IgD-negative memory B cell (primary cell): ENCODE measurements at regions not wholly inside any gene's neighbourhood (a gene's known extent, or its start where the extent isn't known, plus 50 kb on each side); places are given as distances from the start of the nearest gene placed in this dataset.
"Not testable (repeated sequence)": the region's sequence is repeated elsewhere in the genome, so short reads cannot be mapped to it uniquely, and the experiment has no call there.

Source experiments
- H3K27ac Mint-ChIP-seq, 3 donors: one replicate each; pipeline ENCODE4 v1.8.0; 2020 to 2022; ENCODE audit warnings: mild to moderate bottlenecking in 3 of 3, mixed read lengths in 3 of 3, moderate library complexity in 1 of 3
- H3K27me3 Mint-ChIP-seq: one replicate; pipeline ENCODE4 v1.8.0; 2021; ENCODE audit warnings: mixed read lengths
- H3K36me3 Mint-ChIP-seq: one replicate; pipeline ENCODE4 v1.8.0; 2020; ENCODE audit warnings: mild to moderate bottlenecking, mixed read lengths
- H3K4me1 Mint-ChIP-seq, 3 donors: one replicate each; pipeline ENCODE4 v1.8.0; 2020 to 2022; ENCODE audit warnings: mixed read lengths in 3 of 3, mild to moderate bottlenecking in 1 of 3
- H3K4me3 Mint-ChIP-seq, 4 donors: one replicate each; pipeline ENCODE4 v1.8.0; 2020 to 2022; ENCODE audit warnings: mild to moderate bottlenecking in 4 of 4, mixed read lengths in 4 of 4, moderate library complexity in 3 of 4
- H3K9me3 Mint-ChIP-seq, 3 donors: one replicate each; pipeline ENCODE4 v1.8.0; 2020 to 2021; ENCODE audit warnings: mixed read lengths in 3 of 3, mild to moderate bottlenecking in 1 of 3

DNA sequence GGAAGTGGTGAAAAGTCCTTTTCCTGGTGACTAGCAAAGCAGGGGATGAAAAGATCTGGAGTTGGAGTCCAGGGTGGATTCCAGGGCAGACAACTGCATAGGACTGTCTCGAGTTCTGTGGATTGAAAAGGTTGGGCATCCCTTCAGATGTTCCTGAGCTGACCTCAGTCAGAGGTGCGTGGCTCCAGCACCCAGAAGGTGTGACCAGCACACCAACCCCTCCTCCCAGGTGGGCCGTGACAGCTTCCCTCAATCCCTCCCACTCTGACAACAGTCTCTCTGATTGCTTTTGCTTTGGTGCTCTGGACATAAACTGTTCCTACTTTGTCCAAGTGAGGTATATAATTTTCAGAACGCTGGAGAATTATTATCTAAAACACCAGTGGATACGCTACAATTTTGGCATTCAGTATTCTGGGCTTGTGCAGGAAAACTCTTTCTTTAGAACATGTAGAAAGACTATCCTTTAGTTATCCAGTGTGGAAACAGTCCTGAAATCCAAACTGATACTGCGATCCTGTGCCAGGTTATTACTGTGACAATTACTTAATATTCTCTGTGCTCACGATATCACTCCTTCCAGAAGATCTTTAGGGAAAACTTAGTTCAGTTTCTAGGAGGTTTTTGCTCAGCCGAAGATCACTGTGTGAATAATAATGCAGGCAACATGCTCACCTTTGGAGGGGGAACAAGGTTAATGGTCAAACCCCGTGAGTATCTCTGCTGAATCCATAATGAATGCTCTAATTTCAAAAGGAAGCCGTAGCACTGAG, 87.9 kb downstream of the DAD1 start:
- H3K4me1 Mint-ChIP-seq = peaks cover 18 to 36% (median 32%) of the 10 kb centered on the region in 3 donors
- peaks cover 3% of the 10 kb centered on the region for H3K27me3 Mint-ChIP-seq
- H3K4me3 Mint-ChIP-seq = peak overlapping the region in 1 of 4 donors; percentile 10
- peak overlapping the region in 1 of 3 donors; percentile 78 for H3K27ac Mint-ChIP-seq
- no peaks in the 10 kb centered on the region for H3K9me3 Mint-ChIP-seq
- peaks cover 2% of the 10 kb centered on the region for H3K36me3 Mint-ChIP-seq

DNA sequence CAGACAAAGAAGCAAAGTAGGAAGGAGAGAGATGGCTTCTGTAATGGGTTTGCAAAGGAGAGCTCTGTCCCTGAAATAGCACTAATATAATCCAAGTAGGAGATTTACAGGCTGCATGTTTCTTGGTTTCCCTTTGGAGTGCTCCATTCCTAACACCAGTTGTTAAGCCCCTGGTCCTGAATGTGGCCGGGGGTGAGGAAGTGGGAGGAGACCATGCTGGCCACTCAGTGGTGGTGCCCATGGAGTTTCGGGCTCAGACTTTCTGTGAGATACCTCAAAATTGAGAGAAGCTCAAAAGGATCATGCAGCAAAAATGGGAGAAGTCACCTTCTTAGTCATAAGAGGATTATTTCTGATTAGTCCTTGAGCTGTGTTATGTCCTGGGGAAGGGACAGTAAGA, 88.5 kb downstream of the DAD1 start:
- Mint-ChIP-seq H3K27ac (peak overlapping the region in 1 of 3 donors; percentile 78), H3K4me1 (peaks cover 12 to 31% (median 28%) of the 10 kb centered on the region in 3 donors), H3K36me3 (peaks cover 2% of the 10 kb centered on the region), H3K9me3 (no peaks in the 10 kb centered on the region), H3K27me3 (no peaks in the 10 kb centered on the region), H3K4me3 (peak overlapping the region in 1 of 4 donors; percentile 45)

DNA sequence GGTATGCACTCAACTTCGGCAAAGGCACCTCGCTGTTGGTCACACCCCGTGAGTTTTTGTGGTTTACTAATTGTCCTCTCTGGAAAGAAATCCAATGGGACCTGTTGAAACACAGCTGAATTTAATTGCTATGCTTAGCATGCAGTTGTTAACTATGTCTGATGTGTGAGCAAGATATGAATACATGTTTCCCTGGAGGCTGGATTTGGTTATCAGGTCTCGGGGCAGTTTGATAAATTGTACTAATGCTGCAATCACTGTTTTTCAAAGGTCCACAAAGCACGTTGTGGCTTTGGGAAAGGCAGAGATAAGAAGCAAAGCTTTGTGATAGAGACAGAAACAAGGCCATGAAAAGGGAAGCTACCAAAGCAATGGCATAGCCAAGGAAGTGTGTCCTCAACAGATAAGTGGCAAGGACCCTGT, 91.3 kb downstream of the DAD1 start:
- H3K36me3 Mint-ChIP-seq = peaks cover 2% of the 10 kb centered on the region
- H3K27me3 Mint-ChIP-seq = peaks cover 7% of the 10 kb centered on the region
- H3K4me3 Mint-ChIP-seq = peak overlapping the region in 2 of 4 donors; percentile 10 to 78
- peaks cover 26 to 44% (median 42%) of the 10 kb centered on the region in 3 donors for H3K4me1 Mint-ChIP-seq
- H3K9me3 Mint-ChIP-seq = no peaks in the 10 kb centered on the region
- H3K27ac Mint-ChIP-seq = peak overlapping the region in 2 of 3 donors; percentile 19 to 33

DNA sequence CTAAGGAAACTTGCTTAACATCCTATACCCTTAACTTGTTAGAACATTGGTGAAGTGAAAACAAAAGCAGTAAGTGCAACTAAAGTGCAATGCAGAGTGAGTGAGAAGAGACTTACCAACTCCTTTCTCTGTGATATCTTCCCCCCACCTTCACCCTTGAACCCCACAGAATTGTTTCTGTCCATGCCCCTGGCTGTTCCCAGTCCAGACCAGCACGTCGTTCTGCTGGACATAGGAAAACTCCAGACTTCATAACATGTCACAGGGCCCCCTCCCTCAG, 91.9 kb downstream of the DAD1 start:
- H3K27me3 Mint-ChIP-seq = peaks cover 11% of the 10 kb centered on the region
- peak overlapping the region in 2 of 4 donors; percentile 3 to 26 for H3K4me3 Mint-ChIP-seq
- peaks cover 30 to 49% (median 46%) of the 10 kb centered on the region in 3 donors for H3K4me1 Mint-ChIP-seq
- no peaks in the 10 kb centered on the region for H3K9me3 Mint-ChIP-seq
- peak overlapping the region in 2 of 3 donors; percentile 33 to 81 for H3K27ac Mint-ChIP-seq
- H3K36me3 Mint-ChIP-seq = peaks cover 2% of the 10 kb centered on the region

DNA sequence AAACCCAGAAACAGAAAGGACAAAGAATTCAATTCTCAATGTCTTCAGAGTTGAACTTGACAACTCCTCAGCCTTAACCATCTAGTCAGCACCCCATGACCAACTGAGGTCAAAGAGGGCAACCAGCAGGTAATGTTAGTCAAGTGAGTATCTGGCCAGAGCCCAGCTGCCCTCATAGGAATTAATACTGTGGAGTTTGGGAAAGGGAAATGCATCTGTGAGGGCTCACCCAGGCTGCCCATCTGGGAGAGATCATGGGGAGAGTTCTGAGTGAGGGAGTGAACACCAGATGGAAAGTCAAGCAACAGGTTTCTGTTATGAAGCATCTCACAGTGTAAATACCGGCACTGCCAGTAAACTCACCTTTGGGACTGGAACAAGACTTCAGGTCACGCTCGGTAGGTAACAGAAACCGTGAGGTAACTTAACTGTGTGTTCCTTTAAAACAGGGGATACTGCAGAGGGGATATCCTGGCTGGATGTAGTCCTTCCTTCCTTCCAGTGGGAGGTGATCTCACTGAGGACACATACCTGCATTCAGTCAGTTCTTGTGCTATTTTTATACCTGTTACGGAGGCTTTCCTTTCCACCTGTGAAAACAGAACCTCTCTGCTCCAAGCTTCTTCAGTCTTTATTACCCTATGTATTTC, 94.4 kb downstream of the DAD1 start:
- Mint-ChIP-seq H3K36me3 (peaks cover 2% of the 10 kb centered on the region), H3K9me3 (no peaks in the 10 kb centered on the region), H3K4me3 (peak overlapping the region; percentile 22 to 81 (median 76)), H3K27me3 (peaks cover 27% of the 10 kb centered on the region), H3K27ac (peak overlapping the region; percentile 58 to 90 (median 73)), H3K4me1 (peaks cover 48 to 68% (median 66%) of the 10 kb centered on the region in 3 donors)

DNA sequence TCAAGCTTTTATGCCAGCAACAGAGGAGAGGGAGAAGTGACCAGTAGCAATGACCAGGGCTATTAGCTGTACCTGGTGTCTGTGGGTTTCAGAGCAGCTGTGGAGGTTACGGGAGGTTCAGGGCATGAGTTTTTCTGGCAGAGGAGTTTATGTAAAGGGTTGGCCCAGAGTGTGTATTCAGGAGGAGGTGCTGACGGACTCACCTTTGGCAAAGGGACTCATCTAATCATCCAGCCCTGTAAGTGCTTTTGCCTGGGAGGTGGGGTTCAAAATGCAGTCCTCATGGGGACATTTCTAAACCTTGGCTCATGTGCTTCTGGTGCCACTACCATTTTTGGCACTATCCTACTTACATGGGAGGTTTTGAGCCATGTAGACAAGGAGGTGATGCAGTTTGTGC, 95.3 kb downstream of the DAD1 start:
- Mint-ChIP-seq H3K4me3 (peak overlapping the region; percentile 34 to 85 (median 63)), H3K36me3 (peaks cover 2% of the 10 kb centered on the region)

DNA sequence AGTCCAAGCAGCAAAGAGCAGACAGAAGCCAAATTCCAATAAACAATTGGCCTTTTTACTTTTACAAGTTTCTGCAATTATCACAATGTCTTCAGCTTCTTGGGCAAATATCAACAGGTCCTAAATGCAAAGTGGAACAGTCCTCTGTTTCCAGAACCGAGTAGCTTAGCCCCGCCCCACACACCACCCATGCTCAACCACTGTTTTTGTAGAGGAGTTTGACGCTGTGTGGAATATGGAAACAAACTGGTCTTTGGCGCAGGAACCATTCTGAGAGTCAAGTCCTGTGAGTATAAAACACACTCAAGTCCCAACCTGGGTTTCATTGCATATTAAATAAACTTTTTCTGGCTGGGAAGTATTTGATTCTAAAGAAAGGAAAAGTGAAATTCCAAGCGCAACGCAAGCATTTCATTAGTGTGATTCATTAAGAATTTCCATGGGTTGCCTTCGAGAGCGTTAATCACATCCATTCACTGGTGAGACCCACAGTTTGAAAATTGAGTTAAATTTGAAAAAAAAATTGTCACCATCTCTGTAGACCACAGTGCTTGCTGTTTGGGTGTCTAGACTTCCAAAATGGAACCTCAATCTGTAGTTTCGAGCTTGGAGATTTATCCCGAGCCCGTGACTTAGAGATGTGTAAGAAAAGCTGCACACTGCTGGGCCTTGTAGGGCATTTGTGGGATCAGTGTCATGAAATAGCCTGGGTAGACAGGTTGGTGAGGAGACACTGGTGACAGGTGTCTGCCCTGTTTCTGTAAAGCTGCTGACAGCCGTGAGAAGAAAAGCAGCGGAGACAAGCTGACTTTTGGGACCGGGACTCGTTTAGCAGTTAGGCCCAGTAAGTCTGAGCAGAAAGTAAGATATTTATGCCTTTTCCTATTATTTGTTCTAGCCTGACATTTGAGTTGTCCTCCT, 96.1 kb downstream of the DAD1 start:
- peak overlapping the region; percentile 34 to 85 (median 80) for H3K4me3 Mint-ChIP-seq
- no peaks in the 10 kb centered on the region for H3K9me3 Mint-ChIP-seq
- H3K27me3 Mint-ChIP-seq = peaks cover 38% of the 10 kb centered on the region
- H3K27ac Mint-ChIP-seq = peak overlapping the region in 2 of 3 donors; percentile 66 to 91
- peaks cover 56 to 82% (median 80%) of the 10 kb centered on the region in 3 donors for H3K4me1 Mint-ChIP-seq
- peaks cover 2% of the 10 kb centered on the region for H3K36me3 Mint-ChIP-seq

More for the DNA sequence above, 95.3 kb downstream of the DAD1 start:
- H3K27ac Mint-ChIP-seq = peak overlapping the region in 2 of 3 donors; percentile 66 to 73
- peaks cover 49 to 75% (median 73%) of the 10 kb centered on the region in 3 donors for H3K4me1 Mint-ChIP-seq
- H3K9me3 Mint-ChIP-seq = no peaks in the 10 kb centered on the region
- H3K27me3 Mint-ChIP-seq = peaks cover 33% of the 10 kb centered on the region

DNA sequence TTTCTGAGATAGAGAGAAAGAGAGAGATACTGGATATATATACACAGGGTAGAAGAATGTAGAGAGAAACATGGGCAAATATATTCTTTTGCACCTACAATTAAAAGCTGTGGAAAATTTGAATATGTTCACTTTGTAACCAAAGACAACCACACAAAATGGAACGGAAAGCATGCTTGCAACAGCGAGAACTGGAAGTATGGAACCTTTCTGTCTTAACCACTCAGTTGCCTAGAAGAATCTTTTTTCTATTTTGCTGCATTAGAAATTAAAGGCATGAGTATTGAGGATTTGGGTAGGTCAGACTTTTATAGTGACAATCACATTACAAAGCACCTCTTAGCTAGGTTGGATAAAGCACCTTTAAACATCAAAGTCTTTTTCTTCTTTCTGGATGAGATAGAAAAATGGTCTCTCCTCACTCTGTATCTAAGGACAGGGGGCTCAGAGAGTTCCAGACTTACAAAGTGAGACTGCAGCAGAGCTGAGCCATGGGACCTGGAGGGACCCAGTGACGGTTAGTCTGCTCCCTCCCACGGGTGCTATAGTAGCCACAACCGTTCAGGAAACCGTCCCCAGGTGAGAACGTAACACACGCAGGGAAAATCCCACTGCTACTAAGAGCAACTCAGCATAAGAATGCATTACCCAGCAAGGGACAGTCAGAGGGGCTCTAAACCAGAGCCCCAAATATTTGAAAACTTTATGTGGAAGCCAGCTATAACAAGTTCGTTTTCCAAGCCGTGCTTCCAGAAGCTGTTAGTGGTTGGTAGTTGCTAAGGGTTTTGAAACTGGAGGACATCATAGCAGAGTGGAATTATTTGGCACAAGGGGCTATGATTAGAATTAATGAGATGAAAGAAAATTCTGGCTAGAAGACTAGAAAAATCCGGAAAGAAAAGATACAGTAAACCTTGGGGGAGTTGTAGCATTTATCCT, 97.1 kb downstream of the DAD1 start:
- H3K27ac Mint-ChIP-seq = peak overlapping the region; percentile 66 to 91 (median 71)
- no peaks in the 10 kb centered on the region for H3K9me3 Mint-ChIP-seq
- peak overlapping the region; percentile 34 to 85 (median 80) for H3K4me3 Mint-ChIP-seq
- peaks cover 41% of the 10 kb centered on the region for H3K27me3 Mint-ChIP-seq
- H3K4me1 Mint-ChIP-seq = peaks cover 60 to 79% (median 78%) of the 10 kb centered on the region in 3 donors
- no peaks in the 10 kb centered on the region for H3K36me3 Mint-ChIP-seq

DNA sequence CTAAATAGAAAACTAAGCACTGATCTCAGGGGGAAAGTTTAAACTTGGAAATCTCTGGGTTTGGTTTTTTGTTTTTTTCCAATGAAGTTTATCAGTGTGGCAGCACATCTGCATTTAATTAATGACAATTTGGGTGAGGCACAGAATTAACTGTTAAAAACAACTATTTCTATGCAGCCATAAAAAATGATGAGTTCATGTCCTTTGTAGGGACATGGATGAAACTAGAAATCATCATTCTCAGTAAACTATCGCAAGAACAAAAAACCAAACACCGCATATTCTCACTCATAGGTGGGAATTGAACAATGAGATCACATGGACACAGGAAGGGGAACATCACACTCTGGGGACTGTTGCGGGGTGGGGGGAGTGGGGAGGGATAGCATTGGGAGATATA, 98.0 kb downstream of the DAD1 start:
- Mint-ChIP-seq H3K27me3 (peaks cover 43% of the 10 kb centered on the region), H3K4me1 (peaks cover 59 to 79% (median 74%) of the 10 kb centered on the region in 3 donors), H3K27ac (peak overlapping the region; percentile 66 to 86 (median 85)), H3K4me3 (peak overlapping the region; percentile 68 to 84 (median 78))
- H3K36me3 Mint-ChIP-seq, H3K9me3 Mint-ChIP-seq: not testable (repeated sequence)

DNA sequence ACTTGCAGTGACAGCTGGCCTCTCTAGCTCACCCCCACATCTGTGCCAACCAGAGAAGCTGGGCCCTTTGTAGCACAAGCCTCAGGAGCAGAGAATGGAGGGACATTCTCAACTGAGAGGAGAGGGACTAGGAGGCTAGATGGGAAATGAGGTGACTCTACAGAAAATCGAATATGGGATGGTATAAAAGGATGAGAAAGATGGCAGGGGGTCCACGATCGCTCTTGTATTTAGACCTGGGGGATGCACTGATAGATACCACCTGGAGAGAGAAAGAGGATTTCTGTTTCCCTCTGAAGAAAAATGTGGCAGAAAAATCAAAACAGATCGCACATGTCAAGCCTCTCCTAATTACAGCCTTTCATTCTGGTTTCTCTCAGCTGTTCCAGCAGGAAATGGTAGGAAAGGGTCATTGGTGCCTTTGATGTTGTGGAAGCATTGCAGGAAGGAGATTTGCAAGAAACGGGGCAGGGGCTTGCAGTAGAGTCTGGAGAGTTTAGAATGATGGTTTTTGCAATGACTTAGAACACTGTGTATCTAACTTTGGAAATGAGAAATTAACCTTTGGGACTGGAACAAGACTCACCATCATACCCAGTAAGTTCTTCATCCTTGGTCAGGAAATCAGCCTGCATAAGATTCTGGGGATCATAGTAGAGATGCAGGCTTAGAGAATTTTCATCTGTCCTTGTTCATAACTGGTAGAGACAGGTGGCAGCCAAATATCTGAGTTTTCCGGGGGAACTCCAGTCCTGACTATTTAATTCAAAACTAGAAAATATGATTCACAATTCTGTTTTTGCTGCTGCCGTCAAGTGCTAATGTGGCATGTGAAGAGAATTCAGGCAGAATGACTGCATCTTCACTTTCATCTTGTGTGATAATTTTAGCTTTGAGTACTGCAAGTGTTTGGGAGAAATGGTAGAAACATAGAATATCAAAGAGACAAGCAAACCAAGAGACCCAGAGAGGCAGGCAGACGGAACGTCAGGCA, 98.8 kb downstream of the DAD1 start:
- peak overlapping the region; percentile 68 to 84 (median 78) for H3K4me3 Mint-ChIP-seq
- no peaks in the 10 kb centered on the region for H3K36me3 Mint-ChIP-seq
- H3K4me1 Mint-ChIP-seq = peaks cover 62 to 79% (median 73%) of the 10 kb centered on the region in 3 donors
- H3K9me3 Mint-ChIP-seq = no peaks in the 10 kb centered on the region
- peaks cover 45% of the 10 kb centered on the region for H3K27me3 Mint-ChIP-seq
- peak overlapping the region; percentile 66 to 86 (median 85) for H3K27ac Mint-ChIP-seq

DNA sequence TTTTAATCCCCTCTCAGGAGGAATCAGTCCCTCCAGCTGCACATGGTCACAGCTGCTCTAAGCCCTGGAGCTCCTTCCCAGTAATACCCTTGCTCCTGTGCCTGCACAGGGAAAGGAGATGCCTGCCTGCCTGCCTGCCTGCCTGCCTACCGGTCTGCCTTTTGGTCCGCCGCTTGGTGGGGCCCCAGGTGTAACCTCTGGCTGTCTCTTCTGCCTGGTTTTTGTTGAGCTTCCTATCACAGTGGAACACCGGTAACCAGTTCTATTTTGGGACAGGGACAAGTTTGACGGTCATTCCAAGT, 99.8 kb downstream of the DAD1 start:
- no peaks in the 10 kb centered on the region for H3K36me3 Mint-ChIP-seq
- peak overlapping the region; percentile 68 to 84 (median 78) for H3K4me3 Mint-ChIP-seq
- H3K4me1 Mint-ChIP-seq = peaks cover 58 to 70% (median 69%) of the 10 kb centered on the region in 3 donors
- H3K27me3 Mint-ChIP-seq = peaks cover 45% of the 10 kb centered on the region
- no peaks in the 10 kb centered on the region for H3K9me3 Mint-ChIP-seq
- peak overlapping the region in 1 of 3 donors; percentile 66 for H3K27ac Mint-ChIP-seq

DNA sequence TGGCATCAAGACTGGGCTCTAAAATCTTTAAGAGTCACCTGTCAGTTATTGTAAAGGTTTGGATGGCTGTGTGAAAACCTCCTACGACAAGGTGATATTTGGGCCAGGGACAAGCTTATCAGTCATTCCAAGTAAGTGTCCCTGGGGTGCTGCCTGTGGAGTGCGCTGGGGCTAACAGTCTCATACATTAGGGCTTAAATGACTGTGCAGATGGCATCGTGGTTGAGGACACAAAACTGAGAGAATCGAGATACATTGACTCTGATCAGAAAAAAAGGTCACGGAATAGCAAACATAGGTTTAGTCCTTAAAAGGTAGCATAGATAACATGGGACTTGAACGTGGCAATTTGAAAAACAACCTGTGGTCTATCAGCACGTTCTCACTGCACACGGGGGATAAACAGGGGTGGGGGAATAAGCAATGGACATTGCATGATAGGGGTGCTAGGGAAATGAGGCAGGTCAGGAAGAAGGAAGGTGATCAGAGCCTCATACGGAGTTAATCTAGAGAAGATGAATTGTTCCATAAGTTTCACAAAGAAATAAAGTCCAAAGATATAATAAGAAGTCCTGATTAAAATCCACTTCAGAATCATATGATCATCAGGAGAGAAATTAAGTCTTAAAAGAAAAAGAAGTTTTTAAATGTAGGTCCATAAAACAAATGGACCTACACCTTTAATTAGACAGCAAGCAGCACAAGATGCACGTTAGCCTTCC, 100.3 kb downstream of the DAD1 start:
- peak overlapping the region in 2 of 3 donors; percentile 66 to 81 for H3K27ac Mint-ChIP-seq
- H3K4me3 Mint-ChIP-seq = peak overlapping the region in 3 of 4 donors; percentile 27 to 84 (median 60)
- no peaks in the 10 kb centered on the region for H3K36me3 Mint-ChIP-seq
- peaks cover 62 to 70% (median 69%) of the 10 kb centered on the region in 3 donors for H3K4me1 Mint-ChIP-seq
- peaks cover 41% of the 10 kb centered on the region for H3K27me3 Mint-ChIP-seq
- H3K9me3 Mint-ChIP-seq = no peaks in the 10 kb centered on the region
